Osteocyte (in vitro differentiated cells): ENCODE measurements at regions not wholly inside any gene's neighbourhood (a gene's known extent, or its start where the extent isn't known, plus 50 kb on each side); places are given as distances from the start of the nearest gene placed in this dataset.

Source experiments
- DNase-seq: peaks from one replicate; pipeline ENCODE4 v3.0.0; 2021; ENCODE audit warnings: mixed read lengths; ENCODE audit not compliant: unreplicated experiment; ENCODE audit errors: extremely low spot score
- H3K27ac Mint-ChIP-seq: one replicate; pipeline ENCODE4 v1.8.0; 2021; ENCODE audit warnings: mild to moderate bottlenecking, mixed read lengths; ENCODE audit not compliant: unreplicated experiment
- H3K27me3 Mint-ChIP-seq: one replicate; pipeline ENCODE4 v1.8.0; 2021; ENCODE audit warnings: mixed read lengths; ENCODE audit not compliant: unreplicated experiment
- H3K36me3 Mint-ChIP-seq: one replicate; pipeline ENCODE4 v1.8.0; 2021; ENCODE audit warnings: mixed read lengths; ENCODE audit not compliant: unreplicated experiment
- H3K4me1 Mint-ChIP-seq: one replicate; pipeline ENCODE4 v1.8.0; 2021; ENCODE audit warnings: mixed read lengths; ENCODE audit not compliant: unreplicated experiment
- H3K4me3 Mint-ChIP-seq: one replicate; pipeline ENCODE4 v1.8.0; 2021; ENCODE audit warnings: mild to moderate bottlenecking, moderate library complexity, mixed read lengths; ENCODE audit not compliant: unreplicated experiment
- H3K9me3 Mint-ChIP-seq: one replicate; pipeline ENCODE4 v1.8.0; 2021; ENCODE audit warnings: mixed read lengths; ENCODE audit not compliant: unreplicated experiment
- TF ChIP-seq, protein P1 (sequence below): fragments of 200-600 bp; sonication (generic); IDR thresholded peaks from 2 replicates; pipeline ENCODE4 v1.5.0; 2021; ENCODE audit warnings: antibody characterized with exemption, mild to moderate bottlenecking, moderate library complexity

DNA sequence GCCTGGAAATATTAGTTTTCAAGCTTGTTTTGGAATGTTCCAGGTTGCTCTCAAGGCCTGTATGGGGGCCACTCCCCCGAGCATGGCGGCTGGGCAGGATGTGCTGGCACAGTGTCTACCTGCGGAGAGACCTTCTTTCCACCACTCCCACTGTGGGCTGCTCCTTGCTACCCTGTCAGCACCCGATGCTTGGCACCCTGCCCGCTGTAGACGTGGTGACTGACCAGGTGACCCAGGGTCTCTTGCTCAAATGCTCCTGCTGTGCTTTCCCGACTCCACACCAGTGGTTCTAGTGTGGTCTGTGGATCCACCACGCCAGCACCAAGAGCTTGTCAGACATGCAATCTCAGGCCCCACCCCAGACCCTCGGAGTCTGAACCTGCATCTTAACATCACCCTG is 213.3 kb downstream of the SH3BP4 start:
- H3K27ac Mint-ChIP-seq, result no peak overlapping the region
- H3K4me3 Mint-ChIP-seq, result no peak overlapping the region
- no peaks in the 10 kb centered on the region for H3K9me3 Mint-ChIP-seq
- TF ChIP-seq, protein P1, sequence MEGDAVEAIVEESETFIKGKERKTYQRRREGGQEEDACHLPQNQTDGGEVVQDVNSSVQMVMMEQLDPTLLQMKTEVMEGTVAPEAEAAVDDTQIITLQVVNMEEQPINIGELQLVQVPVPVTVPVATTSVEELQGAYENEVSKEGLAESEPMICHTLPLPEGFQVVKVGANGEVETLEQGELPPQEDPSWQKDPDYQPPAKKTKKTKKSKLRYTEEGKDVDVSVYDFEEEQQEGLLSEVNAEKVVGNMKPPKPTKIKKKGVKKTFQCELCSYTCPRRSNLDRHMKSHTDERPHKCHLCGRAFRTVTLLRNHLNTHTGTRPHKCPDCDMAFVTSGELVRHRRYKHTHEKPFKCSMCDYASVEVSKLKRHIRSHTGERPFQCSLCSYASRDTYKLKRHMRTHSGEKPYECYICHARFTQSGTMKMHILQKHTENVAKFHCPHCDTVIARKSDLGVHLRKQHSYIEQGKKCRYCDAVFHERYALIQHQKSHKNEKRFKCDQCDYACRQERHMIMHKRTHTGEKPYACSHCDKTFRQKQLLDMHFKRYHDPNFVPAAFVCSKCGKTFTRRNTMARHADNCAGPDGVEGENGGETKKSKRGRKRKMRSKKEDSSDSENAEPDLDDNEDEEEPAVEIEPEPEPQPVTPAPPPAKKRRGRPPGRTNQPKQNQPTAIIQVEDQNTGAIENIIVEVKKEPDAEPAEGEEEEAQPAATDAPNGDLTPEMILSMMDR, result no peak
- H3K27me3 Mint-ChIP-seq, result no peaks in the 10 kb centered on the region
- no peaks in the 10 kb centered on the region for H3K36me3 Mint-ChIP-seq
- peaks cover 37% of the 10 kb centered on the region for H3K4me1 Mint-ChIP-seq
- DNase-seq, result no peak

DNA sequence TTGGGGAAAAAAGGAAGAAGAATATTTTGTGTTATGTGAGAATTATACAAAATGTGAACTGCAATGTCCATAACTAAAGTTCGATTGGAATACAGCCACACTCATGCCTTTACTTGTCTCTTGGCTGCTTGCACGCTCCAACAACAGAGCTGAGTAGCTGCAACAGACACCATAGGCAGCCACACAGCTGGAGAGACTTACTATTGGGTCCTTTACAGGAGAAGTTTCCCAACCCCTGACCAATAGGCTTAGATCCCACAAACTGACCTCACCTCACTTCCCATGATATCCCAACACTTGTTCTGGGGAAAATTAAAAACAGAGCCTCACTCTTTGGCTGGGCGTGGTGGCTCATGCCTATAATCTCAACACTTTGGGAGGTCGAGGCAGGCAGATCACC is 213.8 kb downstream of the SH3BP4 start:
- Mint-ChIP-seq H3K4me3 (no peak overlapping the region), H3K4me1 (peaks cover 37% of the 10 kb centered on the region), H3K9me3 (no peaks in the 10 kb centered on the region), H3K27ac (no peak overlapping the region), H3K27me3 (no peaks in the 10 kb centered on the region), H3K36me3 (no peaks in the 10 kb centered on the region)
- TF ChIP-seq, protein P1, result no peak
- DNase-seq, result no peak

- Mint-ChIP-seq H3K9me3 (no peaks in the 10 kb centered on the region), H3K27me3 (no peaks in the 10 kb centered on the region), H3K36me3 (no peaks in the 10 kb centered on the region), H3K4me1 (peaks cover 44% of the 10 kb centered on the region), H3K27ac (peak overlapping the region; percentile 63), H3K4me3 (no peak overlapping the region)
- DNase-seq, result no peak
- TF ChIP-seq, protein P1, result no peak
Observed at GRCh38 chr2:235168174-235168979, 216.6 kb downstream of the SH3BP4 start.

DNA sequence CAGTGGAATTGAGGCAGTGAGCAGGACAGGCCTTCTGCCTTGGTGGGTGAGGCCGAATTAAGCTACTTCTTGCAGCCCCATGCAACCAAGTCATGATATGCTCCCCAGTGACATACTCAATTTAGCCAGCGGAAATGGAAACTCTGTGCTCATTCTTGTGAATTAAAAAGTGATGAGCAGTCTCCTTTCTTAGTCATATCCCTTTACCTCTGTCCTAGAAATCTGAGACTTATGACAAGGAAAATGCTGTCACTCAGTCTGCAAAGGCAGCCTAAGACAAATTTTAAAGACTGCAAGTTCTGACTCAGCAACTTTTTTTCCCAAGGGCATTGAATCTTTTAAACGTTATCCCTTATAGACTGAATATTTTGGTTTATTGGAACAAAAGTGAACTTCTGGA is 218.2 kb downstream of the SH3BP4 start:
- Mint-ChIP-seq H3K27me3 (no peaks in the 10 kb centered on the region), H3K4me3 (no peak overlapping the region), H3K36me3 (no peaks in the 10 kb centered on the region), H3K9me3 (no peaks in the 10 kb centered on the region), H3K27ac (peak overlapping the region; percentile 80), H3K4me1 (peaks cover 44% of the 10 kb centered on the region)
- no peak for DNase-seq
- TF ChIP-seq, protein P1, result no peak

DNA sequence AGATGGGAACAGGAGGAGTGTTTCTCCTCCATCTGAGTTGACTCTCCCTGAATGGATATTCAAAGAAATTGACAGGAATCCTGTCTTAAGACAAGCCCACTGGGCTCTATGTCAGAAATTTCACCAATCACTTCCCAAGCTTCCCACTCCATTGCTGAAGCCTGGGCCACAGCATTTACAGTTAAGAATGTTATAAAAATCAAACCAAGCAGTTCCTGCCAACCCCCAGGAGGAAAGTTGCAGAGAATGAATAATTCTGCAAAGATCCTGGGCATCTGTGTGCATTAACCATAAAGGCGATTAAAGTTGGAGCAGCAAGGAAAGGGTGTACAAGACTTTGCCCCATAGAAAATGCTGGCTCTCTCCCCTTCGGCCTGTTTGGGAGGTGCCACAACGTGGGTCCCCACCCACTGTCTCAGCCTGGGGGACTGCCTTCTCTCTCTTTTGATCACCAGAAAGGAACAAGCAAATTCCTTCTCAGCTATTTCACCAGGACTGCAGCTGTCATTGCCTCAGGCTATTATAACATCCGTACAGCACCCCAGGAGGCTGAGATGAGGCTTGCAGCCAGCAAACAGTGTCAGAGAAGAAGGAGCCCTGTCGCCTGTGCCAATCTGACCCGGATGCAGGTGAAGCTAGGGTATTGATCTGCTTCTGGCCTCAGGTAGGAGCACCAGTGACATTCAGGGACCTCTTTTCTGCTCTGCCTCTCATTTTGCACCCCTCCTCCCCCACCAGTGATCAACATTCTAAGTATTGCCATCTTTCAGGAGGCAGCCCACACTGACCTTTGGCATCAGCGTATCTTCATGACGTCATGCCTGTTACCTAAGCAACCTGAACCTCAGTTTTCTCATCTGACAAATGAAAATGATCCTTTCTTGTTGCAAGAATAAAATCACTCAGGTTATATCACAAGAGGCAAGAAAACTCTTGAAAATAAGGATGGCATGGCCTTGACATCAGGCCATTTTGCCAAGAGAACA is 219.0 kb downstream of the SH3BP4 start:
- Mint-ChIP-seq H3K4me1 (peaks cover 44% of the 10 kb centered on the region), H3K36me3 (no peaks in the 10 kb centered on the region), H3K4me3 (peak overlapping the region; percentile 31), H3K27ac (peak overlapping the region; percentile 80), H3K9me3 (peaks cover 2% of the 10 kb centered on the region), H3K27me3 (no peaks in the 10 kb centered on the region)
- TF ChIP-seq, protein P1, result peak; percentile 33
- DNase-seq, result peak; percentile 89
